T-helper 2 cell treated with Interferon-gamma antibody and Interleukin-4, amounts not matched to agents 5 μg/mL and 100 μg/mL, for 36 hours (primary cell): ENCODE measurements at regions not wholly inside any gene's neighbourhood (a gene's known extent, or its start where the extent isn't known, plus 50 kb on each side); places are given as distances from the start of the nearest gene placed in this dataset.

Experiments
- DNase-seq: peaks from one replicate; pipeline ENCODE4 v3.0.0; 2021; ENCODE audit warnings: low spot score
- H3K27ac Mint-ChIP-seq: one replicate; pipeline ENCODE4 v1.8.0; 2021; ENCODE audit warnings: mild to moderate bottlenecking, mixed read lengths
- H3K27me3 Mint-ChIP-seq: one replicate; pipeline ENCODE4 v1.8.0; 2021; ENCODE audit warnings: low read depth, mixed read lengths
- H3K36me3 Mint-ChIP-seq: one replicate; pipeline ENCODE4 v1.8.0; 2021; ENCODE audit warnings: low read depth, mixed read lengths
- H3K4me1 Mint-ChIP-seq: one replicate; pipeline ENCODE4 v1.8.0; 2021; ENCODE audit warnings: low read depth, mixed read lengths
- H3K4me3 Mint-ChIP-seq: one replicate; pipeline ENCODE4 v1.8.0; 2022; ENCODE audit warnings: mild to moderate bottlenecking, moderate library complexity, mixed read lengths
- H3K9me3 Mint-ChIP-seq: one replicate; pipeline ENCODE4 v1.8.0; 2021; ENCODE audit warnings: mixed read lengths

- no peaks in the 10 kb centered on the region for H3K9me3 Mint-ChIP-seq
- peaks cover under 1% of the 10 kb centered on the region for H3K27me3 Mint-ChIP-seq
- no peak overlapping the region for H3K27ac Mint-ChIP-seq
- no peak for DNase-seq
- no peaks in the 10 kb centered on the region for H3K4me1 Mint-ChIP-seq
- no peak overlapping the region for H3K4me3 Mint-ChIP-seq
- no peaks in the 10 kb centered on the region for H3K36me3 Mint-ChIP-seq
These were observed 116.3 kb downstream of the CYP26A1 start for GRCh38 chr10:93189944-93190343.

GRCh38 chr10:93190372-93190771 lies 116.7 kb downstream of the CYP26A1 start:
- no peak for DNase-seq
- H3K4me3 Mint-ChIP-seq, result no peak overlapping the region
- no peaks in the 10 kb centered on the region for H3K4me1 Mint-ChIP-seq
- no peaks in the 10 kb centered on the region for H3K36me3 Mint-ChIP-seq
- no peak overlapping the region for H3K27ac Mint-ChIP-seq
- no peaks in the 10 kb centered on the region for H3K9me3 Mint-ChIP-seq
- no peaks in the 10 kb centered on the region for H3K27me3 Mint-ChIP-seq

DNA sequence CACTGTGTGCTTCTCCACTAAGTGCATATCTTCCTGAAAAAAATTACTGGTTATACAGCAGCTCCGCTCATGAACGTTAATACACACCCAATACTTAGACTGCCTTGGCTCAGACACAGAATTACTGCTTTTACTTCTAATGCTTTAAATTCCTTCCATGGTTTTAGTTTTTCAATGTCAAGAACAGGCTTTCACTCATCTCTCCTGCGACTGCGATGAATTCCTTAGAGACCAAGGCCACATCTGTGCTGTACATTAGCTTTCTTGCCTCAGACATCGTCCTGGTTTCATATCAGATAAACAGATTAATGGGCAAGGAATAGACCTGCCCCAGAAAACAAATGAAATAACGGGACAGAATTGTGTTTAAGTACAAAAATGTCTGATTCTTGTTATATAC lies 120.2 kb downstream of the CYP26A1 start:
- H3K27me3 Mint-ChIP-seq, result peaks cover 14% of the 10 kb centered on the region
- no peak overlapping the region for H3K27ac Mint-ChIP-seq
- H3K36me3 Mint-ChIP-seq, result no peaks in the 10 kb centered on the region
- DNase-seq, result no peak
- H3K4me1 Mint-ChIP-seq, result no peaks in the 10 kb centered on the region
- no peaks in the 10 kb centered on the region for H3K9me3 Mint-ChIP-seq
- H3K4me3 Mint-ChIP-seq, result no peak overlapping the region

DNA sequence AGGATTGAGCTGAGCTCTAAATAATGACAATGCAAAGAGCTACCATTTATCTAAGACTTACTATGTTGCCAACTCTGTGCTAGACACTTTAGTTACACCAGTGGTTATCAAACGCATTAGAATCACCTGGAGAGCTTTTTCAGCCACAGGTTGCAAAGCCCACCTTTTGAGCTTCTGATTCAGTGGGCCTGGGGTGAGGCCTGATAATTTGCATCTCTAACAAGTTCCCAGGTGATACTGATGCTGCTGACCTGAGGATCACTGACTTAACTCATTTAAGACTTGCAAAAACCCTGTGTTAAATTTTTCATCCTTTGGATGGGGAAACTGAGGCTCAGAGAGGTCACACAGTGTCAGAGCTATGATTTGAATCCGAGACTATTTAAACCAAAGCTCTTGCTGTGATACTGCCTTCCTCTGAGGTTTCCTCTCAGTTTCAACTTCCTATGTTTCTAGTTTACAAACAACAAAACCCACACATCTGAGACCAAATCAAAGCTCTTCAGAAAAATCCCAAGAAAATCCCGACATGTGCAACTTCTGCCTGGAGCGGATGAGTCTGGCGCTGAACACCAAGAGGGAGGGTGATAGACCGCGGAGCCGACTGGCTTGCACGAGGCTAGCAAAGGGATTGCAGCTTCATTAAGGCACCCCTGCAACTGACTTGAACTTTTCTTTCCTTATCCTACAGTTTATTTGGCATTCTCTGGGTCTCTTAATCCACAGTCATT lies 124.9 kb downstream of the CYP26A1 start:
- Mint-ChIP-seq H3K4me1 (peaks cover 2% of the 10 kb centered on the region), H3K36me3 (no peaks in the 10 kb centered on the region), H3K9me3 (no peaks in the 10 kb centered on the region), H3K27ac (no peak overlapping the region), H3K4me3 (no peak overlapping the region), H3K27me3 (peaks cover 35% of the 10 kb centered on the region)
- no peak for DNase-seq

- H3K9me3 Mint-ChIP-seq, result no peaks in the 10 kb centered on the region
- peaks cover 2% of the 10 kb centered on the region for H3K4me1 Mint-ChIP-seq
- H3K27me3 Mint-ChIP-seq, result peaks cover 35% of the 10 kb centered on the region
- no peak for DNase-seq
- H3K36me3 Mint-ChIP-seq, result no peaks in the 10 kb centered on the region
- peak overlapping the region; percentile 34 for H3K4me3 Mint-ChIP-seq
- H3K27ac Mint-ChIP-seq, result no peak overlapping the region
These were observed 125.6 kb downstream of the CYP26A1 start for GRCh38 chr10:93199191-93199751.

GRCh38 chr10:93204494-93205485 lies 131.1 kb downstream of the CYP26A1 start:
- no peaks in the 10 kb centered on the region for H3K36me3 Mint-ChIP-seq
- DNase-seq, result no peak
- H3K4me1 Mint-ChIP-seq, result no peaks in the 10 kb centered on the region
- H3K27ac Mint-ChIP-seq, result no peak overlapping the region
- H3K9me3 Mint-ChIP-seq, result no peaks in the 10 kb centered on the region
- peaks cover 14% of the 10 kb centered on the region for H3K27me3 Mint-ChIP-seq
- no peak overlapping the region for H3K4me3 Mint-ChIP-seq

DNA sequence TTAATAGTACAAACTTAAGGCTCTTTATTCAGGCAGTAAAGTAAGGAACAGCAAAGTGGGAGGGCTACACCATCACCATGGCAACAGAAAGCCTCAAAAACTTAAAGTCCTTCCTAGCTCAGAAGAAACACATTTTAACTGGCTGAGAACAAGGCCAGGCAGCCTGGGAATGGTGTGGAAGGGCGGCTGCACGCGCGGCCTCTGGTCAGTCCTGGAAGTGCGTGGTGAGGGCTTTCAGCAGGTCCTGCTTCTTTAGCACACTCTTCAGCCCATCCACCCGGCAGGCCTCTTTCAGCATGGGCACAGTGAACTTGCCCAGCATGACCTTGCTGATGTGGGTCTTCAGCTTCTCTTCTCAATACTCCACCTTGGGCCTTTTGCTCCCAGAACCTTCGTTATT lies 133.0 kb downstream of the CYP26A1 start:
- peaks cover 7% of the 10 kb centered on the region for H3K27me3 Mint-ChIP-seq
- DNase-seq, result no peak

GRCh38 chr10:93208717-93209464 lies 135.2 kb downstream of the CYP26A1 start:
- Mint-ChIP-seq H3K36me3 (no peaks in the 10 kb centered on the region), H3K27ac (no peak overlapping the region), H3K9me3 (no peaks in the 10 kb centered on the region), H3K4me3 (no peak overlapping the region), H3K4me1 (no peaks in the 10 kb centered on the region), H3K27me3 (no peaks in the 10 kb centered on the region)
- no peak for DNase-seq

More for the DNA sequence above, 133.0 kb downstream of the CYP26A1 start:
- Mint-ChIP-seq H3K4me3 (no peak overlapping the region), H3K36me3 (no peaks in the 10 kb centered on the region), H3K9me3 (no peaks in the 10 kb centered on the region), H3K4me1 (no peaks in the 10 kb centered on the region), H3K27ac (no peak overlapping the region)

- Mint-ChIP-seq H3K4me1 (no peaks in the 10 kb centered on the region), H3K27me3 (peaks cover 4% of the 10 kb centered on the region), H3K27ac (no peak overlapping the region), H3K36me3 (no peaks in the 10 kb centered on the region), H3K4me3 (no peak overlapping the region), H3K9me3 (no peaks in the 10 kb centered on the region)
- no peak for DNase-seq
These were observed 138.3 kb downstream of the CYP26A1 start for GRCh38 chr10:93211991-93212390.

GRCh38 chr10:93215312-93215711 lies 141.6 kb downstream of the CYP26A1 start:
- no peak for DNase-seq
- Mint-ChIP-seq H3K4me3 (no peak overlapping the region), H3K27ac (no peak overlapping the region), H3K27me3 (peaks cover 4% of the 10 kb centered on the region), H3K4me1 (no peaks in the 10 kb centered on the region), H3K36me3 (no peaks in the 10 kb centered on the region), H3K9me3 (no peaks in the 10 kb centered on the region)

- H3K9me3 Mint-ChIP-seq, result no peaks in the 10 kb centered on the region
- no peak for DNase-seq
- no peaks in the 10 kb centered on the region for H3K36me3 Mint-ChIP-seq
- no peak overlapping the region for H3K27ac Mint-ChIP-seq
- H3K4me1 Mint-ChIP-seq, result no peaks in the 10 kb centered on the region
- H3K27me3 Mint-ChIP-seq, result peaks cover 4% of the 10 kb centered on the region
- no peak overlapping the region for H3K4me3 Mint-ChIP-seq
These were observed 142.8 kb downstream of the CYP26A1 start for GRCh38 chr10:93216341-93216985.

GRCh38 chr10:93218386-93218785 lies 144.7 kb downstream of the CYP26A1 start:
- Mint-ChIP-seq H3K27ac (no peak overlapping the region), H3K4me1 (no peaks in the 10 kb centered on the region), H3K9me3 (no peaks in the 10 kb centered on the region), H3K27me3 (peaks cover 4% of the 10 kb centered on the region), H3K36me3 (no peaks in the 10 kb centered on the region), H3K4me3 (no peak overlapping the region)
- DNase-seq, result no peak

GRCh38 chr10:93219347-93219746 lies 145.7 kb downstream of the CYP26A1 start:
- no peaks in the 10 kb centered on the region for H3K4me1 Mint-ChIP-seq
- peaks cover 4% of the 10 kb centered on the region for H3K27me3 Mint-ChIP-seq
- no peaks in the 10 kb centered on the region for H3K36me3 Mint-ChIP-seq
- H3K27ac Mint-ChIP-seq, result no peak overlapping the region
- no peak overlapping the region for H3K4me3 Mint-ChIP-seq
- H3K9me3 Mint-ChIP-seq, result no peaks in the 10 kb centered on the region
- no peak for DNase-seq
